Neural progenitor cell (in vitro differentiated cells): ENCODE measurements at regions not wholly inside any gene's neighbourhood (a gene's known extent, or its start where the extent isn't known, plus 50 kb on each side); places are given as distances from the start of the nearest gene placed in this dataset.

Experiments used
- DNase-seq: peaks from one replicate; pipeline ENCODE4 v3.0.0-alpha.2; 2016; ENCODE audit warnings: low spot score
- H2AFZ ChIP-seq: fragments of 200-600 bp; sonication (generic); replicated peaks from 2 replicates; pipeline ENCODE4 v1.6.1; 2016; ENCODE audit warnings: antibody characterized with exemption
- H3F3A ChIP-seq: fragments of 200-600 bp; sonication (generic); 2 replicates; pipeline ENCODE4 v1.6.1; 2016; ENCODE audit warnings: antibody characterized with exemption, low read depth
- H3K27ac ChIP-seq: fragments of 200-600 bp; sonication (generic); 2 replicates; pipeline ENCODE4 v1.5.1; 2016; ENCODE audit warnings: mild to moderate bottlenecking
- H3K27me3 ChIP-seq: fragments of 200-600 bp; sonication (generic); 2 replicates; pipeline ENCODE4 v1.6.1; 2016; ENCODE audit warnings: mild to moderate bottlenecking, moderate library complexity
- H3K36me3 ChIP-seq: fragments of 200-600 bp; sonication (generic); 2 replicates; pipeline ENCODE4 v1.5.1; 2016
- H3K4me1 ChIP-seq: fragments of 200-600 bp; sonication (generic); 2 replicates; pipeline ENCODE4 v1.6.1; 2016; ENCODE audit warnings: mixed run types
- H3K4me2 ChIP-seq: fragments of 200-600 bp; sonication (generic); 2 replicates; pipeline ENCODE4 v1.6.1; 2016
- H3K4me3 ChIP-seq: fragments of 200-600 bp; sonication (generic); 2 replicates; pipeline ENCODE4 v1.5.1; 2016
- H3K79me2 ChIP-seq: fragments of 200-600 bp; sonication (generic); 2 replicates; pipeline ENCODE4 v1.6.1; 2016; ENCODE audit warnings: low read depth
- H3K9ac ChIP-seq: fragments of 200-600 bp; sonication (generic); 2 replicates; pipeline ENCODE4 v1.6.1; 2016
- H3K9me3 ChIP-seq: fragments of 200-600 bp; sonication (generic); 2 replicates; pipeline ENCODE4 v1.5.1; 2016; ENCODE audit warnings: low read depth
- H4K20me1 ChIP-seq: fragments of 200-600 bp; sonication (generic); 2 replicates; pipeline ENCODE4 v1.6.1; 2016; ENCODE audit warnings: low read depth
- H3K27ac Mint-ChIP-seq: 3 replicates; pipeline ENCODE4 v1.8.0; 2021; ENCODE audit warnings: mixed read lengths
- H3K27me3 Mint-ChIP-seq: 2 replicates; pipeline ENCODE4 v1.8.0; 2022; ENCODE audit warnings: low read depth, mild to moderate bottlenecking, inconsistent platforms, moderate library complexity, mixed read lengths; ENCODE audit not compliant: insufficient read depth
- H3K36me3 Mint-ChIP-seq: 3 replicates; pipeline ENCODE4 v1.8.0; 2021; ENCODE audit warnings: mixed read lengths
- H3K4me1 Mint-ChIP-seq: 3 replicates; pipeline ENCODE4 v1.8.0; 2021; ENCODE audit warnings: mixed read lengths
- H3K4me3 Mint-ChIP-seq: 3 replicates; pipeline ENCODE4 v1.8.0; 2021; ENCODE audit warnings: mild to moderate bottlenecking, moderate library complexity, mixed read lengths
- H3K9me3 Mint-ChIP-seq: 3 replicates; pipeline ENCODE4 v1.8.0; 2020; ENCODE audit warnings: mixed read lengths
- EZH2 ChIP-seq: fragments of 200-600 bp; sonication (generic); IDR thresholded peaks from 2 replicates; pipeline ENCODE4 v1.6.1; 2017; ENCODE audit warnings: antibody characterized with exemption, mild to moderate bottlenecking, moderate library complexity
- EZH2phosphoT487 ChIP-seq: fragments of 200-600 bp; sonication (generic); IDR thresholded peaks from 2 replicates; pipeline ENCODE4 v1.6.1; 2017; ENCODE audit warnings: antibody characterized with exemption
- TF ChIP-seq, protein P1 (sequence below): fragments of 200-600 bp; sonication (generic); IDR thresholded peaks from 2 replicates; pipeline ENCODE4 v1.5.1; 2017; ENCODE audit warnings: antibody characterized with exemption, mild to moderate bottlenecking

DNA sequence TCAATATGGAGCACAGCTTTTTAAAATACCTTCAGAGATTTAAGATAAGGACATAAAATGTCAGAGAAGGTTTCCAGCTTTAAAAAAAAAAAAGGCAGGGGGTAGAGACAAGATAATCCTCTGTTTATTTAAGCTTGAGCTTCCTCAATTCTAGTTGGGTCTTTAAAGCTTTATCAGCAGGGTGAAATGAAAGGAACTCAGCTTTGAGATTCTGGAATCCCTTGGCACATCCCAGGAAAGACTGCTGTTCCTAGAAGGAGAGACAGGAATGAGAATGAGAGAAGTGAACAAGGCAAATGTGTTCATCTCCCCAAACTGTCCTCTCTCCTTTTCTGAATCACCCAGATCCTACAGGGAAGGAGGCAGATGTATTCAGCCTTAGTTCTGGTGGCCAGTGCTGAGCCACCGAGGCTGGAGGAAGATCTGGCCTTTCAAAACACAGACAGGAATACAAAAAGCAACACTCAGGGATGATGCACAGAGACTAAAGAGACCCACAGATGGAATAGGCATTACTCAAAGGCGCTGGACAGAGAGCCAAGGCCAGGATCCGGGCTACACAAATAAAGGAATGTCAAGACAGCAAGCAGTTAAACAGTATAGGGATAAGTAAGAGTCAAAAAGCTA lies 385.8 kb upstream of the DUSP10 start:
- no peak overlapping the region for H3K9ac ChIP-seq
- no peaks in the 10 kb centered on the region for H4K20me1 ChIP-seq
- H3K4me3 ChIP-seq = no peak overlapping the region
- no peaks in the 10 kb centered on the region for H3K9me3 ChIP-seq
- Mint-ChIP-seq H3K36me3 (no peaks in the 10 kb centered on the region), H3K4me3 (no peak overlapping the region), H3K4me1 (no peaks in the 10 kb centered on the region), H3K27me3 (no peaks in the 10 kb centered on the region), H3K9me3 (no peaks in the 10 kb centered on the region), H3K27ac (no peak overlapping the region)
- TF ChIP-seq, protein P1, sequence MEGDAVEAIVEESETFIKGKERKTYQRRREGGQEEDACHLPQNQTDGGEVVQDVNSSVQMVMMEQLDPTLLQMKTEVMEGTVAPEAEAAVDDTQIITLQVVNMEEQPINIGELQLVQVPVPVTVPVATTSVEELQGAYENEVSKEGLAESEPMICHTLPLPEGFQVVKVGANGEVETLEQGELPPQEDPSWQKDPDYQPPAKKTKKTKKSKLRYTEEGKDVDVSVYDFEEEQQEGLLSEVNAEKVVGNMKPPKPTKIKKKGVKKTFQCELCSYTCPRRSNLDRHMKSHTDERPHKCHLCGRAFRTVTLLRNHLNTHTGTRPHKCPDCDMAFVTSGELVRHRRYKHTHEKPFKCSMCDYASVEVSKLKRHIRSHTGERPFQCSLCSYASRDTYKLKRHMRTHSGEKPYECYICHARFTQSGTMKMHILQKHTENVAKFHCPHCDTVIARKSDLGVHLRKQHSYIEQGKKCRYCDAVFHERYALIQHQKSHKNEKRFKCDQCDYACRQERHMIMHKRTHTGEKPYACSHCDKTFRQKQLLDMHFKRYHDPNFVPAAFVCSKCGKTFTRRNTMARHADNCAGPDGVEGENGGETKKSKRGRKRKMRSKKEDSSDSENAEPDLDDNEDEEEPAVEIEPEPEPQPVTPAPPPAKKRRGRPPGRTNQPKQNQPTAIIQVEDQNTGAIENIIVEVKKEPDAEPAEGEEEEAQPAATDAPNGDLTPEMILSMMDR = no peak
- no peak for TF ChIP-seq EZH2
- TF ChIP-seq EZH2phosphoT487 = no peak
- no peak overlapping the region for H3K27ac ChIP-seq
- no peak overlapping the region for H3K4me2 ChIP-seq
- H3K4me1 ChIP-seq = peaks cover 5% of the 10 kb centered on the region
- no peak overlapping the region for H2AFZ ChIP-seq
- no peaks in the 10 kb centered on the region for H3F3A ChIP-seq
- H3K79me2 ChIP-seq = no peaks in the 10 kb centered on the region
- no peaks in the 10 kb centered on the region for H3K27me3 ChIP-seq
- no peaks in the 10 kb centered on the region for H3K36me3 ChIP-seq
- no peak for DNase-seq

DNA sequence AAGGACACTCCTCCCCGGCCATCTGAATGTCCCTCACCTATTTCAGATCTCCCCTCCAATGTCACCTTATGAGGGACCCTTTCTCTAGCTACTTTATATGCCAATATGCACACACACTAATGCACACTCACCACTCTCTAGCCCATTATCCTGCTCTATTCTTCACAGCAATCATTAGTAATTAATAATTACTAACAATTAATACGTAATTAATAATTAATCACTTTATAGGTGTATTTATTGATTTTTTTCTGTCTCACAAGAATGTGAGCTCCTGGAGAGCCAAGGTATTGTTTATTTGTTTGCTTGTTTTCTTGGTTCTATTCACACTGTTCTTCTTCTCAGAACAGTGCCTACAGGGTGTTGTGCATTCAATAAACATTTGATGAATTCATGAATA lies 385.2 kb upstream of the DUSP10 start:
- Mint-ChIP-seq H3K27ac (no peak overlapping the region), H3K36me3 (no peaks in the 10 kb centered on the region), H3K9me3 (no peaks in the 10 kb centered on the region), H3K4me1 (no peaks in the 10 kb centered on the region), H3K27me3 (no peaks in the 10 kb centered on the region), H3K4me3 (no peak overlapping the region)
- Histone ChIP-seq H3K4me3 (no peak overlapping the region), H3K79me2 (no peaks in the 10 kb centered on the region), H3K27me3 (no peaks in the 10 kb centered on the region), H3K4me1 (peaks cover 5% of the 10 kb centered on the region), H3K9ac (no peak overlapping the region), H3F3A (no peaks in the 10 kb centered on the region), H3K9me3 (no peaks in the 10 kb centered on the region), H3K4me2 (no peak overlapping the region), H4K20me1 (no peaks in the 10 kb centered on the region), H2AFZ (no peak overlapping the region), H3K27ac (no peak overlapping the region), H3K36me3 (no peaks in the 10 kb centered on the region)
- no peak for DNase-seq
- TF ChIP-seq EZH2 (no peak), EZH2phosphoT487 (no peak)
- TF ChIP-seq, protein P1 = no peak

DNA sequence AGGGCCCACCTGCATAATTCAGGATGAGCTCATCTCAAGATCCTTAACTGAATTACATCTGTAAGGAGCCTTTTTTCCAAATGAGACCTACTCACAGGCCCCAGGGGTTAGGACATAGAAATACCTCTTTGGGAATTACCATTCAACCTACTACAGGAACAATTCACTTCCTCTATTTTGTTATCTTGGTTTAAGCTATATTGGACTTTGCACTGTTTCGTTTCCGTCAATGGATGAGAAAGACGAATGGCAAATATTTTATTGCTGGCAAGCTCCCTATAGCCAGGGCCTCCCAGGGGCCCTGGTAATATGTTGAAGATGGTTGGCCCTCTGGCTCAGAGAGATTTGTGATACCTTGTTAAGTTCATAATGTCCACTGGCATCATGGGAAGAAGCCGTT lies 384.2 kb upstream of the DUSP10 start:
- H3K4me3 ChIP-seq = no peak overlapping the region
- H3K9me3 Mint-ChIP-seq = no peaks in the 10 kb centered on the region
- TF ChIP-seq, protein P1 = no peak
- TF ChIP-seq EZH2phosphoT487 (no peak), EZH2 (no peak)

More for the DNA sequence above, 384.2 kb upstream of the DUSP10 start:
- no peak overlapping the region for H2AFZ ChIP-seq
- Mint-ChIP-seq H3K27me3 (no peaks in the 10 kb centered on the region), H3K27ac (no peak overlapping the region), H3K4me1 (no peaks in the 10 kb centered on the region), H3K36me3 (no peaks in the 10 kb centered on the region), H3K4me3 (no peak overlapping the region)
- H3F3A ChIP-seq = no peaks in the 10 kb centered on the region
- no peak for DNase-seq
- no peaks in the 10 kb centered on the region for H3K36me3 ChIP-seq
- H4K20me1 ChIP-seq = no peaks in the 10 kb centered on the region
- no peak overlapping the region for H3K9ac ChIP-seq
- no peaks in the 10 kb centered on the region for H3K9me3 ChIP-seq
- H3K4me1 ChIP-seq = peaks cover 5% of the 10 kb centered on the region
- no peaks in the 10 kb centered on the region for H3K27me3 ChIP-seq
- H3K4me2 ChIP-seq = no peak overlapping the region
- H3K79me2 ChIP-seq = no peaks in the 10 kb centered on the region
- no peak overlapping the region for H3K27ac ChIP-seq
